BE2C (cell line): ENCODE measurements at regions not wholly inside any gene's neighbourhood (a gene's known extent, or its start where the extent isn't known, plus 50 kb on each side); places are given as distances from the start of the nearest gene placed in this dataset.

Experiments used
- DNase-seq: peaks from one replicate; pipeline ENCODE4 v3.0.0-alpha.2; 2020
- H3K27me3 ChIP-seq: fragments of 250-450 bp; sonication (Bioruptor Pico); 2 replicates; pipeline ENCODE4 v1.5.1; 2020; ENCODE audit warnings: mild to moderate bottlenecking
- H3K36me3 ChIP-seq: fragments of 250-450 bp; sonication (Bioruptor Pico); 2 replicates; pipeline ENCODE4 v1.5.1; 2020; ENCODE audit warnings: mild to moderate bottlenecking
- H3K4me1 ChIP-seq: fragments of 250-450 bp; sonication (Bioruptor Pico); 2 replicates; pipeline ENCODE4 v1.5.1; 2020
- H3K4me3 ChIP-seq: 2 replicates; pipeline ENCODE4 v1.5.1; 2011; ENCODE audit warnings: low read depth, low read length
- H3K9me3 ChIP-seq: fragments of 250-450 bp; sonication (Bioruptor Pico); 2 replicates; pipeline ENCODE4 v1.5.1; 2020
- CTCF ChIP-seq: IDR thresholded peaks from 2 replicates; pipeline ENCODE4 v1.5.1; 2012; ENCODE audit warnings: mild to moderate bottlenecking, low read depth, low read length

DNA sequence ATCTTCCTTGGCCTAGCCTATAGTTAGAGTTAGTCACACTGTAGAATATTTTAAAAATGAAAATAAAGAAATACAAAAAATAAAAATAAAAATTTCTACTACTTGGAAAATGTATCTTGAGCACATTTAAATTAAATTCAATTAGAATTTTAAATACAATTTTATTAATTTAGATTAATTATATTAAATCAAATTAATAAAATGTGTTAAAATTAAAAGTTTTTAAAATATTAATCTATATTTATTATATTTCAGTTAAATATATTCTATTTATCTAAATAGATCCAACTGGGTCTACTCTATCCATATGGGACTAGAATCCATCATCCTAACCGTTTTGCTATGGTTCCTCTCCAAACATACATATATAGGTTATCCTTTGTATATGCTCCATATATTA is 588.3 kb upstream of the TMPRSS15 start:
- H3K4me1 ChIP-seq = peaks cover 3% of the 10 kb centered on the region; the same call in 1 of the 2 replicates
- TF ChIP-seq CTCF = no peak
- H3K9me3 ChIP-seq = no peaks in the 10 kb centered on the region

DNA sequence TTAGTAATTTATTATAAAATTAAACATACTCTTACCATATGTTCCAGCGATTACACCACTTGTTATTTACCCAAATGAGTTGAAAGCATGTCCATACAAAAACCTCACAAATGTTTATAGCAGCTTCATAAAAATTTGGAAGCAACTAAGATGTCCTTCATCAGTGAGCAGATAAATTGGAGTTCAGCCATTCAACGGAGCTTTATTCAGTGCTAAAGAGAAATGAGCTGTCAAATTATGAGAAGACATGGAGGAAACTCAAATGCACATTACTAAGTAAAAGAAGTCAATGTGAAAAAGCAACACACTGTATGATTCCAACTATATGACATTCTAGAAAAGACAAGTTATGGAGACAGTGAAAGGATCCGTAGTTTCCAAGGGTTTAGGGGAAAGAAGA is 606.7 kb upstream of the TMPRSS15 start:
- H3K4me3 ChIP-seq = no peak overlapping the region
- no peak for DNase-seq
- H3K9me3 ChIP-seq = no peaks in the 10 kb centered on the region

More for the DNA sequence above, 588.3 kb upstream of the TMPRSS15 start:
- H3K4me3 ChIP-seq = no peak overlapping the region
- H3K27me3 ChIP-seq = no peaks in the 10 kb centered on the region
- no peaks in the 10 kb centered on the region for H3K36me3 ChIP-seq
- DNase-seq = no peak

DNA sequence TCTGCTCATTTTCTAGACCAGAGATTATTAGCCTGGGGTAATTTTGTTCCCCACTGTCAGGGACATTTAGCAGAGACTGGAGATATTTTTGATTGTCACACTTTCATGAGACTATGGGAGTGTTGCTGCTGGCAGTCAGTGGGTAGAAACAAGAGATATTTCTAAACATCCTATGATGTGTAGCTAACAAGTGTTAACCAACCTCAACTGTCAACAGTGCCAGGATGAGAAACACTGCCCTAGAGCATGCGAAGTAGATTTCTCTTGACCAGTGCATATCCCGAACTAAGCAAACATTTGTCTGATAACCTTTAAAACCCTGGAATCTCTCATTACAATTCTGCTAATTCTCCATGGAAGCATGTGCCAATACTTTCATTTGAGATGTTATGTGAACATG is 607.4 kb upstream of the TMPRSS15 start:
- no peaks in the 10 kb centered on the region for H3K36me3 ChIP-seq
- H3K4me3 ChIP-seq = no peak overlapping the region
- no peaks in the 10 kb centered on the region for H3K9me3 ChIP-seq
- TF ChIP-seq CTCF = no peak
- DNase-seq = no peak
- H3K4me1 ChIP-seq = no peaks in the 10 kb centered on the region
- H3K27me3 ChIP-seq = no peaks in the 10 kb centered on the region

More for the DNA sequence above, 606.7 kb upstream of the TMPRSS15 start:
- no peaks in the 10 kb centered on the region for H3K27me3 ChIP-seq
- H3K4me1 ChIP-seq = no peaks in the 10 kb centered on the region
- no peaks in the 10 kb centered on the region for H3K36me3 ChIP-seq
- TF ChIP-seq CTCF = no peak

GRCh38 chr21:19011451-19011850 is 607.9 kb upstream of the TMPRSS15 start:
- Histone ChIP-seq H3K36me3 (no peaks in the 10 kb centered on the region), H3K4me3 (no peak overlapping the region), H3K27me3 (no peaks in the 10 kb centered on the region), H3K9me3 (no peaks in the 10 kb centered on the region), H3K4me1 (no peaks in the 10 kb centered on the region)
- no peak for TF ChIP-seq CTCF
- no peak for DNase-seq

- no peak for DNase-seq
- H3K4me1 ChIP-seq = no peaks in the 10 kb centered on the region
- H3K27me3 ChIP-seq = no peaks in the 10 kb centered on the region
- TF ChIP-seq CTCF = no peak
- H3K9me3 ChIP-seq = no peaks in the 10 kb centered on the region
- no peak overlapping the region for H3K4me3 ChIP-seq
- H3K36me3 ChIP-seq = no peaks in the 10 kb centered on the region
Measured at GRCh38 chr21:19013916-19014315, 610.3 kb upstream of the TMPRSS15 start.

DNA sequence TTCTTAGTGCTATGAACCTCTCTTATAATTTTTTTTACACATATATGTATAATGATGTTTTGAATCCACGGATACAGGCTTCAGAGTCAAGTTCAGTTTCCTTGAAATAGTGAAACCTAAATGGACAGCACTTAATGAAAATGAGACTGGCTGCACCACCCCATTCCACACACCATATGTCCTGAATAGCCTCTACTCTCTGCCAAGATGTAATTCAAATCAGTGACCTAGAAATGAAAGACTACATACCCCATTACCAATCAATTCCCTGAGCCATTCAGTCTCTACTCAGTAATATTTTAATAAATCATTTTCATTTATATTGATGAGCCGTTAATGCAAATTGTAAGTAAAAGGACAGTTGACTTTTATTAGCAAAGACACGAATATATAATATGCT is 614.9 kb upstream of the TMPRSS15 start:
- H3K27me3 ChIP-seq = no peaks in the 10 kb centered on the region
- no peak overlapping the region for H3K4me3 ChIP-seq
- H3K9me3 ChIP-seq = no peaks in the 10 kb centered on the region
- no peak for DNase-seq
- no peaks in the 10 kb centered on the region for H3K36me3 ChIP-seq
- no peak for TF ChIP-seq CTCF
- H3K4me1 ChIP-seq = no peaks in the 10 kb centered on the region
